T-cell (primary cell): ENCODE measurements at regions not wholly inside any gene's neighbourhood (a gene's known extent, or its start where the extent isn't known, plus 50 kb on each side); places are given as distances from the start of the nearest gene placed in this dataset.

Experiments used
- ATAC-seq, 4 experiments: fragments of 200-7000 bp in 3 of 4; fragments of 150-1000 bp in 1 of 4; cut with Tn5 transposase; replicated peaks in 1 of 4; 1 replicate in 3 of 4; 2 replicates in 1 of 4; pipeline ENCODE4 v1.10.0; 2021; ENCODE audit warnings: moderate library complexity in 3 of 4, mild to moderate bottlenecking in 2 of 4, moderate number of reproducible peaks in 1 of 4
- CTCF ChIA-PET, 2 donors: fragments of 300-600 bp; sonication (Branson Sonifier 250); formaldehyde crosslinking; loops; one replicate each; lab custom pipeline; 2022; ENCODE audit warnings: antibody characterized with exemption in 2 of 2; lab: Charles Lee
- POLR2A ChIA-PET, 2 donors: fragments of 300-600 bp; sonication (Branson Sonifier 250); formaldehyde crosslinking; loops; one replicate each; lab custom pipeline; 2022; ENCODE audit warnings: antibody characterized with exemption in 2 of 2; lab: Charles Lee
- DNase-seq, 35 experiments: peaks; one replicate each; pipeline versions ENCODE4 v3.0.0 to v3.0.0-alpha.2; 2013 to 2023
- H3K27ac ChIP-seq: one replicate; pipeline ENCODE4 v1.5.1; 2013; ENCODE audit warnings: low read length
- H3K27me3 ChIP-seq, 2 experiments: replicated peaks in 1 of 2; 1 replicate in 1 of 2; 2 replicates in 1 of 2; pipeline versions ENCODE4 v1.6.1 to v1.7.0; 2013; ENCODE audit warnings: low read length in 1 of 2, mixed read lengths in 1 of 2; ENCODE audit not compliant: control insufficient read depth in 2 of 2, insufficient read depth in 2 of 2; ENCODE audit errors: extremely low read depth in 1 of 2
- H3K36me3 ChIP-seq, 2 donors: 1 replicate in 1 of 2; 2 replicates in 1 of 2; pipeline versions ENCODE4 v1.6.1 to v1.7.0; 2013; ENCODE audit warnings: low read length in 1 of 2; ENCODE audit not compliant: control insufficient read depth in 2 of 2, insufficient read depth in 1 of 2; ENCODE audit errors: extremely low read depth in 1 of 2
- H3K4me1 ChIP-seq, 2 experiments: 1 replicate in 1 of 2; 2 replicates in 1 of 2; pipeline versions ENCODE4 v1.6.1 to v1.7.0; 2013; ENCODE audit warnings: low read length in 2 of 2, mixed read lengths in 1 of 2; ENCODE audit not compliant: insufficient read depth in 2 of 2, control insufficient read depth in 1 of 2; ENCODE audit errors: extremely low read depth in 1 of 2
- H3K4me3 ChIP-seq, 2 donors: 1 replicate in 1 of 2; 2 replicates in 1 of 2; pipeline versions ENCODE4 v1.5.1 to v1.7.0; 2013; ENCODE audit warnings: mild to moderate bottlenecking in 2 of 2, low read length in 1 of 2, moderate library complexity in 1 of 2; ENCODE audit not compliant: control insufficient read depth in 1 of 2; ENCODE audit errors: extremely low read depth in 1 of 2
- H3K9me3 ChIP-seq: 2 replicates; pipeline ENCODE4 v1.7.0; 2013
- H3K27ac Mint-ChIP-seq, 2 donors: one replicate each; pipeline ENCODE4 v1.8.0; 2020 to 2021; ENCODE audit warnings: mild to moderate bottlenecking in 2 of 2, mixed read lengths in 2 of 2
- H3K27me3 Mint-ChIP-seq, 2 donors: one replicate each; pipeline ENCODE4 v1.8.0; 2021 to 2022; ENCODE audit warnings: mixed read lengths in 2 of 2
- H3K36me3 Mint-ChIP-seq: one replicate; pipeline ENCODE4 v1.8.0; 2021; ENCODE audit warnings: mixed read lengths
- H3K4me1 Mint-ChIP-seq, 3 donors: one replicate each; pipeline ENCODE4 v1.8.0; 2020 to 2022; ENCODE audit warnings: mixed read lengths in 3 of 3, mild to moderate bottlenecking in 1 of 3
- H3K4me3 Mint-ChIP-seq, 3 donors: one replicate each; pipeline ENCODE4 v1.8.0; 2020 to 2022; ENCODE audit warnings: mild to moderate bottlenecking in 3 of 3, mixed read lengths in 3 of 3, moderate library complexity in 3 of 3
- H3K9me3 Mint-ChIP-seq, 3 donors: one replicate each; pipeline ENCODE4 v1.8.0; 2020 to 2022; ENCODE audit warnings: mixed read lengths in 3 of 3
- WGBS: methylation state at CpG from one replicate; pipeline ENCODE4 v1.1.5; 2013; ENCODE audit warnings: missing lambda C conversion rate; ENCODE audit not compliant: insufficient coverage; 5-methylcytosine and 5-hydroxymethylcytosine counted together

DNA sequence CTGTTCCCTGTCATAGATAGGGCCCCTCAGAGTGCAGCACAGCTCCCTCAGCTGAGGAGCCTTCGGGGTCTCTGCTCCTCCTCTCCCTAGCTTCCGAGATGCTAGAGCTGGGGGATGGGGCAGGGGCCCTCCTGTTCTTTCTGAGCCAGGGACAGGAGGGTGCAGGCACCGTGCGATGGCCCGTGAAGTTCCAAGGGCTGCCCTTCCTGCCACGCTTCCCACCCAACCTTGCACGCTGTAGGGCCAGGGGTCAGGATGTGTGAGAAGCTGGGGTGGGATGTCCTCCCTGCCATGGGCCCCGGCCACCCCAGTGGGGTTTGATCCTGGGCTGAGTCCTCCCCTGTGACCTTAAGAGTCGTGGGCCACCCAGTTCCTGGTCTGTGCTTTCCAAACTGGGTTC, 240.7 kb upstream of the C1orf174 start:
- ATAC-seq (no peak), DNase-seq (no peak)
- H3K27me3 Mint-ChIP-seq: peaks cover 17 to 22% of the 10 kb centered on the region in 2 donors
- no peak overlapping the region for H3K27ac Mint-ChIP-seq
- Histone ChIP-seq H3K9me3 (no peaks in the 10 kb centered on the region), H3K4me1 (no peaks in the 10 kb centered on the region), H3K4me3 (no peak overlapping the region), H3K27me3 (peaks cover 0 to 58% of the 10 kb centered on the region in 2 experiments), H3K27ac (no peak overlapping the region), H3K36me3 (no peaks in the 10 kb centered on the region)
- CTCF ChIA-PET: no interaction called here
- no peak overlapping the region for H3K4me3 Mint-ChIP-seq
- H3K36me3 Mint-ChIP-seq: no peaks in the 10 kb centered on the region
- POLR2A ChIA-PET: no interaction called here
- H3K9me3 Mint-ChIP-seq: peaks cover 0 to 10% (median 4%) of the 10 kb centered on the region in 3 donors
- WGBS: 29% methylated on average over 1 of the region's 9 CpGs
- H3K4me1 Mint-ChIP-seq: no peaks in the 10 kb centered on the region

DNA sequence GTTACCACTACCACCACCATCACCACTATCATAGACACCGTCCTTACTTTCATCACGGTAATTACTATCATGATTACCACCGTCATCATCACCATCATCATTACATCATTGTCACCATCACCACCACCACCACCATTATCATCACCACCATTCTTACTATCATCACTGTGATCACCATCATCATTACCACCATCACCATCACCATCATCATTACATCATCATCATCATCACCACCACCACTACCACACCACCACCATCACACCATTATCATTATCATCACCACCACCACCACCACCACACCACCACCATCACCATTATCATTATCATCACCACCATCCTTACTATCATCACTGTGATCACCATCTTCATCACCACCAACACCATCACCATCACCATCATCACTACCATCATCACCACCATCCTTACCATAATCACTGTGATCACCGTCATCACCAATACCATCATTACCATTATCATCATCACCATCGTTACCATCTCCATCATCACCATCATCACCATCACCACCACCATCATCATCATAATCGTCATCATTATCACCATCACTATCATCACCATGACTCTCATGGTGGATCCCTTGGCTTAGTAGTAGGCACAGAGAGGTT, 244.4 kb upstream of the C1orf174 start:
- H3K27me3 Mint-ChIP-seq: peaks cover 16 to 30% of the 10 kb centered on the region in 2 donors
- H3K27me3 ChIP-seq: peaks cover 0 to 42% of the 10 kb centered on the region in 2 experiments
- H3K27ac Mint-ChIP-seq: no peak overlapping the region
- ChIA-PET CTCF (no interaction called here), POLR2A (no interaction called here)
- H3K4me1 ChIP-seq: no peaks in the 10 kb centered on the region
- H3K4me3 ChIP-seq: no peak overlapping the region
- H3K36me3 ChIP-seq: no peaks in the 10 kb centered on the region
- no peaks in the 10 kb centered on the region for H3K4me1 Mint-ChIP-seq
- no peaks in the 10 kb centered on the region for H3K9me3 Mint-ChIP-seq
- no peak overlapping the region for H3K27ac ChIP-seq
- H3K4me3 Mint-ChIP-seq: no peak overlapping the region
- no peaks in the 10 kb centered on the region for H3K9me3 ChIP-seq
- no peaks in the 10 kb centered on the region for H3K36me3 Mint-ChIP-seq
- ATAC-seq (no peak), DNase-seq (no peak)
- 92% methylated on average over 5 of the region's 6 CpGs for WGBS

GRCh38 chr1:4146101-4146500, 246.0 kb upstream of the C1orf174 start:
- H3K4me1 Mint-ChIP-seq: no peaks in the 10 kb centered on the region
- no peak overlapping the region for H3K4me3 Mint-ChIP-seq
- no CpG with 5 or more reads among the region's 7 CpGs for WGBS

GRCh38 chr1:4146614-4147013, 246.5 kb upstream of the C1orf174 start:
- Mint-ChIP-seq H3K36me3 (no peaks in the 10 kb centered on the region), H3K4me1 (no peaks in the 10 kb centered on the region), H3K27me3 (peaks cover 14 to 21% of the 10 kb centered on the region in 2 donors), H3K27ac (no peak overlapping the region), H3K9me3 (no peaks in the 10 kb centered on the region), H3K4me3 (no peak overlapping the region)
- DNase-seq (no peak), ATAC-seq (no peak)
- Histone ChIP-seq H3K4me3 (no peak overlapping the region), H3K27me3 (peaks cover 0 to 23% of the 10 kb centered on the region in 2 experiments), H3K4me1 (no peaks in the 10 kb centered on the region), H3K36me3 (no peaks in the 10 kb centered on the region), H3K9me3 (no peaks in the 10 kb centered on the region), H3K27ac (no peak overlapping the region)
- CTCF ChIA-PET: no interaction called here
- WGBS: 60% methylated on average over 1 of the region's 5 CpGs
- POLR2A ChIA-PET: no interaction called here

More at GRCh38 chr1:4146101-4146500, 246.0 kb upstream of the C1orf174 start:
- ChIA-PET POLR2A (no interaction called here), CTCF (no interaction called here)
- Histone ChIP-seq H3K36me3 (no peaks in the 10 kb centered on the region), H3K9me3 (no peaks in the 10 kb centered on the region), H3K4me3 (no peak overlapping the region), H3K27me3 (peaks cover 0 to 28% of the 10 kb centered on the region in 2 experiments), H3K27ac (no peak overlapping the region), H3K4me1 (no peaks in the 10 kb centered on the region)
- Mint-ChIP-seq H3K9me3 (no peaks in the 10 kb centered on the region), H3K36me3 (no peaks in the 10 kb centered on the region), H3K27me3 (peaks cover 16 to 24% of the 10 kb centered on the region in 2 donors), H3K27ac (no peak overlapping the region)
- ATAC-seq: no peak
- no peak for DNase-seq

DNA sequence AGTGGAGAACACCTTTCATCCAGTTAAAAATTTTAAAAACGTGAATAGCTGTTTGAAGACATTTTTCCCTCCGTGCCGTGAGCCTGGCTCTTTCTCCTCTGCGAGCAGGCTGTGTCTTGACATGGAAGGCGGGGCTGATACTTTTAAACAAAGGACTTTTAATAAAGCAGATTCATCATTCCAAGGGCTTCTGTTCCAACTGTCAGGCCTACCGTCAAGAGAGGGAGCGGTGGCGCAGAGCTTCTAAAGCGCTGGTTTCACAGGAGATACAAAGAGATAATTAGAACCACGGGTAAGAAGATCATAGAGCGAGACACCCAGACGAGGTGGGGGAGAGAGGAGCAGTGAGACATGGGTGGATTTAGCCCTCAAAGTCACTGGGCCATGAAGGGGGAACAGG, 247.4 kb upstream of the C1orf174 start:
- Histone ChIP-seq H3K4me3 (no peak overlapping the region), H3K27me3 (peaks cover 0 to 16% of the 10 kb centered on the region in 2 experiments), H3K27ac (no peak overlapping the region), H3K36me3 (no peaks in the 10 kb centered on the region), H3K9me3 (no peaks in the 10 kb centered on the region), H3K4me1 (no peaks in the 10 kb centered on the region)
- Mint-ChIP-seq H3K4me1 (no peaks in the 10 kb centered on the region), H3K9me3 (no peaks in the 10 kb centered on the region), H3K36me3 (no peaks in the 10 kb centered on the region), H3K4me3 (no peak overlapping the region), H3K27me3 (peaks cover 11 to 18% of the 10 kb centered on the region in 2 donors), H3K27ac (no peak overlapping the region)
- POLR2A ChIA-PET: no interaction called here
- CTCF ChIA-PET: no interaction called here
- DNase-seq: no peak
- no peak for ATAC-seq
- WGBS: 77% methylated on average over 4 of the region's 12 CpGs

DNA sequence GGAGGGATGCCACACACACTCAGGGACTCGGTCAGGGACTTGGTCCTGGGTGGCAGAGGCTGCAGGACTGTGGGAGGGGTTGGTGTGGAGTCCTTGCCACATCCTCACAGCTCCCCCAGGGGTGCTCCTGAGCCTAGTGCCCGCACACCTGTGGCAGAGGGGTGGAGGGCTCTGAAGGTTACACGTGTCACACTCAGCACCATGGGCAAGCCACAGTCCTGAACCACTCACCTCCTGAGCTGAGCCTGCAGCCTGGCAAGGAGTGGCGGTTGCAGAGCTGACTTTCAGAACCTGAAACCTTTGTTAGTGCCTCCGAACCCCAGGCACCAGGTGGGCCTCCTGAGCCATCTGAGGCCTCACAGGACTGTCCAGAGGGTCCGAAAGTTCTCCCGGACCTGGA, 249.2 kb upstream of the C1orf174 start:
- ATAC-seq: no peak
- Mint-ChIP-seq H3K4me1 (no peaks in the 10 kb centered on the region), H3K36me3 (no peaks in the 10 kb centered on the region), H3K9me3 (no peaks in the 10 kb centered on the region), H3K4me3 (no peak overlapping the region), H3K27ac (no peak overlapping the region), H3K27me3 (peaks cover 4 to 11% of the 10 kb centered on the region in 2 donors)
- Histone ChIP-seq H3K27me3 (peaks cover 0 to 11% of the 10 kb centered on the region in 2 experiments), H3K36me3 (no peaks in the 10 kb centered on the region), H3K4me3 (no peak overlapping the region), H3K9me3 (no peaks in the 10 kb centered on the region), H3K27ac (no peak overlapping the region), H3K4me1 (no peaks in the 10 kb centered on the region)
- DNase-seq: no peak
- ChIA-PET POLR2A (interaction anchor here in 1 of 2 donors (0.5 kb wide), 1 partner anchor 12 kb away, joined by 5 read pairs; no protein-coding TSS in a partner anchor), CTCF (interaction anchor here in 1 of 2 donors (0.5 kb wide), 1 partner anchor 215 kb away, joined by 3 read pairs; no protein-coding TSS in a partner anchor)
- WGBS: 64% methylated on average over 4 of the region's 7 CpGs
